ENCODE measurements at regions not wholly inside any gene's neighbourhood (a gene's known extent, or its start where the extent isn't known, plus 50 kb on each side); places are given as distances from the start of the nearest gene placed in this dataset.

GRCh38 chr14:98878282-98878681 lies 393.7 kb downstream of the BCL11B start:
- Histone ChIP-seq H3K79me1 (ENCODE audit: low read depth in 1 of 2, low read length in 2 of 2) (no peaks in the 10 kb centered on the region), H2BK5ac (ENCODE audit: low read depth, low read length, poor library complexity, severe bottlenecking) (no peak overlapping the region), H3K9me3 (ENCODE audit: control insufficient read depth, insufficient read depth, low read length) (peaks cover 36% of the 10 kb centered on the region), H3K18ac (ENCODE audit: low read depth, low read length) (no peak overlapping the region), H3K56ac (ENCODE audit: extremely low read depth, insufficient read depth, low read length) (no peak overlapping the region), H3K4me2 (ENCODE audit: low read depth, low read length) (no peak overlapping the region), H2BK20ac (ENCODE audit: low read depth, low read length) (no peak overlapping the region), H3K4me3 (ENCODE audit: insufficient read depth, low read depth, low read length) (no peak overlapping the region), H3K4ac (ENCODE audit: low read depth, low read length) (no peak overlapping the region), H3K27ac (ENCODE audit: insufficient read depth, low read length) (no peak overlapping the region), H4K91ac (ENCODE audit: insufficient read depth, low read depth, low read length) (no peak overlapping the region), H3K36me3 (ENCODE audit: control insufficient read depth, insufficient read depth, low read length) (no peaks in the 10 kb centered on the region), H2AFZ (replicated peaks; ENCODE audit: low read length, poor library complexity) (no peak overlapping the region), H2AK5ac (ENCODE audit: low read depth, low read length) (no peak overlapping the region), H4K8ac (ENCODE audit: low read depth in 2 of 2, low read length in 2 of 2) (no peak overlapping the region), H3K9ac (ENCODE audit: low read depth, low read length) (no peak overlapping the region), H2AK9ac (replicated peaks; ENCODE audit: low read depth, low read length, poor library complexity) (no peak overlapping the region), H4K20me1 (ENCODE audit: insufficient read depth, low read length) (no peaks in the 10 kb centered on the region), H3K23ac (ENCODE audit: low read depth, low read length) (no peak overlapping the region), H3K4me1 (ENCODE audit: control insufficient read depth, insufficient read depth, low read length) (no peaks in the 10 kb centered on the region), H2BK120ac (ENCODE audit: low read depth, low read length) (no peak overlapping the region), H3K14ac (replicated peaks; ENCODE audit: low read depth, low read length) (no peak overlapping the region), H3K27me3 (ENCODE audit: control insufficient read depth, insufficient read depth, low read length) (no peaks in the 10 kb centered on the region), H4K5ac (ENCODE audit: low read depth, low read length) (no peak overlapping the region), H3K9me1 (ENCODE audit: insufficient read depth, low read length) (no peaks in the 10 kb centered on the region), H2BK15ac (ENCODE audit: low read depth, low read length) (no peak overlapping the region)
- CTCF ChIA-PET: no interaction called here
- ATAC-seq (ENCODE audit: low read depth) (no peak), DNase-seq (no peak)
- intact Hi-C loops (cut with micrococcal nuclease): no loop called here
- dilution Hi-C loops (cut with HindIII; ENCODE audit: low sequenced_read_pairs, unreplicated experiment): no loop called here
- POLR2A ChIA-PET (ENCODE audit: unreplicated experiment): no interaction called here
- in situ Hi-C loops (cut with MboI; ENCODE audit: low sequenced_read_pairs): no loop called here
- WGBS, 2 experiments (ENCODE audit: extremely low coverage in 2 of 2, insufficient read length in 1 of 2): 69% methylated on average over 2 of the region's 3 CpGs; no CpG with 5 or more reads in 1 of the 2 experiments
- no peak for TF ChIP-seq USF2 (IDR thresholded peaks at IDR 0.05; ENCODE audit: low read depth, low read length)
- no peak for TF ChIP-seq BHLHE40 (IDR thresholded peaks at IDR 0.05; ENCODE audit: low read depth, low read length)
- no peak for TF ChIP-seq NFE2L2 (IDR thresholded peaks at IDR 0.05; ENCODE audit: low read depth, low read length)
- no peak for TF ChIP-seq POLR2A (IDR thresholded peaks at IDR 0.05; ENCODE audit: low read depth, low read length)
- TF ChIP-seq RCOR1 (IDR thresholded peaks at IDR 0.05; ENCODE audit: insufficient replicate concordance, low read length): no peak
- TF ChIP-seq MAFK (IDR thresholded peaks at IDR 0.05; ENCODE audit: low read depth, low read length): no peak
- no peak for TF ChIP-seq MAZ (IDR thresholded peaks at IDR 0.05; ENCODE audit: borderline replicate concordance, low read depth, low read length)
- no peak for TF ChIP-seq FOS (IDR thresholded peaks at IDR 0.05; ENCODE audit: low read depth, low read length)
- no peak for TF ChIP-seq MXI1 (IDR thresholded peaks at IDR 0.05; ENCODE audit: borderline replicate concordance, low read depth, low read length)
- no peak for TF ChIP-seq CEBPB (IDR thresholded peaks at IDR 0.05; ENCODE audit: low read depth, low read length)
- no peak for TF ChIP-seq SMC3 (IDR thresholded peaks at IDR 0.05; ENCODE audit: low read depth, low read length)
- no peak for TF ChIP-seq CTCF (conservative IDR thresholded peaks at IDR 0.05; ENCODE audit: low read depth, low read length)
- BruUV-seq (replicated peaks): no TSS peak

Measured in IMR-90 (cell line).